Muscle layer of colon (tissue), 2 donors: ENCODE measurements at regions not wholly inside any gene's neighbourhood (a gene's known extent, or its start where the extent isn't known, plus 50 kb on each side); places are given as distances from the start of the nearest gene placed in this dataset.
"Not testable (repeated sequence)": the region's sequence is repeated elsewhere in the genome, so short reads cannot be mapped to it uniquely, and the experiment has no call there.

Experiments used
- H3K27ac ChIP-seq: one replicate; pipeline ENCODE4 v1.7.0; 2013; ENCODE audit warnings: low read depth, mild to moderate bottlenecking, low read length, moderate library complexity
- H3K27me3 ChIP-seq, 2 donors: one replicate each; pipeline ENCODE4 v1.7.0; 2013; ENCODE audit warnings: low read length in 2 of 2, mild to moderate bottlenecking in 2 of 2; ENCODE audit not compliant: insufficient read depth in 2 of 2, control insufficient read depth in 1 of 2
- H3K36me3 ChIP-seq: one replicate; pipeline ENCODE4 v1.7.0; 2013; ENCODE audit warnings: mild to moderate bottlenecking, low read length; ENCODE audit not compliant: insufficient read depth
- H3K4me1 ChIP-seq: one replicate; pipeline ENCODE4 v1.7.0; 2013; ENCODE audit warnings: mild to moderate bottlenecking, low read length; ENCODE audit not compliant: insufficient read depth
- H3K4me3 ChIP-seq, 2 donors: one replicate each; pipeline ENCODE4 v1.7.0; 2013; ENCODE audit warnings: low read length in 2 of 2, low read depth in 1 of 2, mild to moderate bottlenecking in 1 of 2, moderate library complexity in 1 of 2
- H3K9ac ChIP-seq: one replicate; pipeline ENCODE4 v1.7.0; 2013; ENCODE audit warnings: low read length
- H3K9me3 ChIP-seq: one replicate; pipeline ENCODE4 v1.7.0; 2013; ENCODE audit warnings: mild to moderate bottlenecking, low read length
- donor health status: abdominal sarcoma.
- donor health status: Adenocarcinoma of cecum.

- Histone ChIP-seq H3K9ac (no peak overlapping the region), H3K4me1 (peaks cover 9% of the 10 kb centered on the region), H3K9me3 (no peaks in the 10 kb centered on the region), H3K27me3 (no peaks in the 10 kb centered on the region), H3K4me3 (no peak overlapping the region), H3K27ac (no peak overlapping the region), H3K36me3 (no peaks in the 10 kb centered on the region)
These were observed 150.5 kb upstream of the DDIT4L start for GRCh38 chr4:100340512-100341485.

- no peaks in the 10 kb centered on the region for H3K36me3 ChIP-seq
- H3K4me3 ChIP-seq = no peak overlapping the region
- no peaks in the 10 kb centered on the region for H3K9me3 ChIP-seq
- H3K4me1 ChIP-seq = peaks cover 9% of the 10 kb centered on the region
- no peak overlapping the region for H3K9ac ChIP-seq
- no peaks in the 10 kb centered on the region for H3K27me3 ChIP-seq
- no peak overlapping the region for H3K27ac ChIP-seq
These were observed 149.6 kb upstream of the DDIT4L start for GRCh38 chr4:100339870-100340269.

GRCh38 chr4:100333491-100333890, 143.2 kb upstream of the DDIT4L start:
- not testable (repeated sequence) for H3K27ac ChIP-seq, H3K27me3 ChIP-seq, H3K4me3 ChIP-seq, H3K9me3 ChIP-seq, H3K9ac ChIP-seq, H3K36me3 ChIP-seq, H3K4me1 ChIP-seq

GRCh38 chr4:100317032-100317864, 127.0 kb upstream of the DDIT4L start:
- Histone ChIP-seq H3K27me3 (no peaks in the 10 kb centered on the region), H3K4me3 (peak overlapping the region in 1 of 2 donors; percentile 32), H3K4me1 (peaks cover 22% of the 10 kb centered on the region), H3K9ac (no peak overlapping the region), H3K27ac (no peak overlapping the region), H3K36me3 (no peaks in the 10 kb centered on the region), H3K9me3 (no peaks in the 10 kb centered on the region)

- Histone ChIP-seq H3K27me3 (no peaks in the 10 kb centered on the region), H3K9me3 (no peaks in the 10 kb centered on the region), H3K36me3 (no peaks in the 10 kb centered on the region), H3K4me1 (peaks cover 26% of the 10 kb centered on the region), H3K4me3 (no peak overlapping the region), H3K9ac (no peak overlapping the region), H3K27ac (no peak overlapping the region)
These were observed 123.8 kb upstream of the DDIT4L start for GRCh38 chr4:100314057-100314456.

- H3K4me3 ChIP-seq = no peak overlapping the region
- no peak overlapping the region for H3K27ac ChIP-seq
- no peaks in the 10 kb centered on the region for H3K27me3 ChIP-seq
- H3K36me3 ChIP-seq = no peaks in the 10 kb centered on the region
- H3K4me1 ChIP-seq = peaks cover 21% of the 10 kb centered on the region
- H3K9me3 ChIP-seq = no peaks in the 10 kb centered on the region
- H3K9ac ChIP-seq = no peak overlapping the region
These were observed 122.5 kb upstream of the DDIT4L start for GRCh38 chr4:100312615-100313350.

GRCh38 chr4:100311181-100311580, 120.9 kb upstream of the DDIT4L start:
- no peak overlapping the region for H3K27ac ChIP-seq
- no peak overlapping the region for H3K9ac ChIP-seq
- no peaks in the 10 kb centered on the region for H3K27me3 ChIP-seq

GRCh38 chr4:100306018-100306417, 115.8 kb upstream of the DDIT4L start:
- H3K9ac ChIP-seq = no peak overlapping the region
- H3K4me1 ChIP-seq = no peaks in the 10 kb centered on the region
- no peaks in the 10 kb centered on the region for H3K36me3 ChIP-seq
- H3K9me3 ChIP-seq = no peaks in the 10 kb centered on the region
- no peak overlapping the region for H3K4me3 ChIP-seq
- H3K27ac ChIP-seq = no peak overlapping the region
- no peaks in the 10 kb centered on the region for H3K27me3 ChIP-seq

More at GRCh38 chr4:100311181-100311580, 120.9 kb upstream of the DDIT4L start:
- Histone ChIP-seq H3K36me3 (no peaks in the 10 kb centered on the region), H3K9me3 (no peaks in the 10 kb centered on the region), H3K4me3 (no peak overlapping the region), H3K4me1 (peaks cover 9% of the 10 kb centered on the region)

- Histone ChIP-seq H3K9ac (no peak overlapping the region), H3K36me3 (no peaks in the 10 kb centered on the region), H3K4me1 (peaks cover 13% of the 10 kb centered on the region), H3K9me3 (no peaks in the 10 kb centered on the region), H3K4me3 (no peak overlapping the region), H3K27me3 (no peaks in the 10 kb centered on the region), H3K27ac (no peak overlapping the region)
These were observed 112.1 kb upstream of the DDIT4L start for GRCh38 chr4:100302061-100303026.

- peaks cover 13% of the 10 kb centered on the region for H3K4me1 ChIP-seq
- H3K27me3 ChIP-seq = no peaks in the 10 kb centered on the region
- H3K27ac ChIP-seq = no peak overlapping the region
- H3K9me3 ChIP-seq = no peaks in the 10 kb centered on the region
- no peak overlapping the region for H3K9ac ChIP-seq
- H3K4me3 ChIP-seq = no peak overlapping the region
- H3K36me3 ChIP-seq = no peaks in the 10 kb centered on the region
These were observed 109.0 kb upstream of the DDIT4L start for GRCh38 chr4:100299046-100299840.
